ENCODE measurements at regions not wholly inside any gene's neighbourhood (a gene's known extent, or its start where the extent isn't known, plus 50 kb on each side); places are given as distances from the start of the nearest gene placed in this dataset.

DNA sequence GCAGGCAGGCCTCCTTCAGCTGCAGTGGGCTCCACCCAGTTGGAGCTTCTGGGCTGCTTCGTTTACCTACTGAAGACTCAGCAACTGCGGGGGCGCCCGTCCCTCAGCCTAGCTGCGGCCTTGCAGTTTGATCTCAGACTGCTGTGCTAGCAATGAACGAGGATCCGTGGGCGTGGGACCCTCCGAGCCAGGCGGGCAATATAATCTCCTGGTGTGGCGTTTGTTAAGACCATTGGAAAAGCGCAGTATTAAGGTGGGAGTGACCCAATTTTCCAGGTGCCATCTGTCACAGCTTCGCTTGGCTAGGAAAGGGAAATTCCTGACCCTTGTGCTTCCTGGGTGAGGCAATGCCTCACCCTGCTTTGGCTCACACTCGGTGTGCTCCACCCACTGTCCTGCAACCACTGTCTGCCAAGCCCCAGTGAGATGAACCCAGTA, 159.2 kb upstream of the FOXP2 start:
- peak; percentile 9 for DNase-seq (ENCODE audit: low read depth)
- TF ChIP-seq, protein P1, sequence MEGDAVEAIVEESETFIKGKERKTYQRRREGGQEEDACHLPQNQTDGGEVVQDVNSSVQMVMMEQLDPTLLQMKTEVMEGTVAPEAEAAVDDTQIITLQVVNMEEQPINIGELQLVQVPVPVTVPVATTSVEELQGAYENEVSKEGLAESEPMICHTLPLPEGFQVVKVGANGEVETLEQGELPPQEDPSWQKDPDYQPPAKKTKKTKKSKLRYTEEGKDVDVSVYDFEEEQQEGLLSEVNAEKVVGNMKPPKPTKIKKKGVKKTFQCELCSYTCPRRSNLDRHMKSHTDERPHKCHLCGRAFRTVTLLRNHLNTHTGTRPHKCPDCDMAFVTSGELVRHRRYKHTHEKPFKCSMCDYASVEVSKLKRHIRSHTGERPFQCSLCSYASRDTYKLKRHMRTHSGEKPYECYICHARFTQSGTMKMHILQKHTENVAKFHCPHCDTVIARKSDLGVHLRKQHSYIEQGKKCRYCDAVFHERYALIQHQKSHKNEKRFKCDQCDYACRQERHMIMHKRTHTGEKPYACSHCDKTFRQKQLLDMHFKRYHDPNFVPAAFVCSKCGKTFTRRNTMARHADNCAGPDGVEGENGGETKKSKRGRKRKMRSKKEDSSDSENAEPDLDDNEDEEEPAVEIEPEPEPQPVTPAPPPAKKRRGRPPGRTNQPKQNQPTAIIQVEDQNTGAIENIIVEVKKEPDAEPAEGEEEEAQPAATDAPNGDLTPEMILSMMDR (IDR thresholded peaks at IDR 0.05; ENCODE audit: insufficient read depth, low read depth, low read length, missing control alignments), result no peak
- H3K4me3 ChIP-seq (ENCODE audit: low read depth, low read length), result no peak overlapping the region

DNA sequence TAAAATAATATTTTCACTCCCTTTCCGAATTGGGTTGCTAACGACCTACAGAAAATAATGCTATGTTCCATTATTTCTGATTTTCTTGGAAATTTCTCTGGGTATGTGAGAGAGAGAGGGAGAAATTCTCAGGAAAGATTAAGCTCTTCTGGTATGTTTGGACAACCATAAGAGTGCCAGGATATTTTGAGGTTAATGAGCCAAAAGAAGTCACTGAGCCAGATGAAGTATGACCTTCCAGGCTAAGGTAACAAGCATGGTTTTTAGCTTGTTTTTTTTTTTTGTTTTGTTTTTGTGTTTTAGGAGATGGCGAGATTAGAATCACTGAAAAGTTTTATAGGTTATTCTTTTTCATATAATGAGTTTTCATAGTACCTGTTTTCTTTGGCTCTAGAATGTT, 171.0 kb upstream of the FOXP2 start:
- TF ChIP-seq, protein P1 (IDR thresholded peaks at IDR 0.05; ENCODE audit: insufficient read depth, low read depth, low read length, missing control alignments), result no peak
- H3K4me3 ChIP-seq (ENCODE audit: low read depth, low read length), result no peak overlapping the region
- DNase-seq (ENCODE audit: low read depth), result no peak

DNA sequence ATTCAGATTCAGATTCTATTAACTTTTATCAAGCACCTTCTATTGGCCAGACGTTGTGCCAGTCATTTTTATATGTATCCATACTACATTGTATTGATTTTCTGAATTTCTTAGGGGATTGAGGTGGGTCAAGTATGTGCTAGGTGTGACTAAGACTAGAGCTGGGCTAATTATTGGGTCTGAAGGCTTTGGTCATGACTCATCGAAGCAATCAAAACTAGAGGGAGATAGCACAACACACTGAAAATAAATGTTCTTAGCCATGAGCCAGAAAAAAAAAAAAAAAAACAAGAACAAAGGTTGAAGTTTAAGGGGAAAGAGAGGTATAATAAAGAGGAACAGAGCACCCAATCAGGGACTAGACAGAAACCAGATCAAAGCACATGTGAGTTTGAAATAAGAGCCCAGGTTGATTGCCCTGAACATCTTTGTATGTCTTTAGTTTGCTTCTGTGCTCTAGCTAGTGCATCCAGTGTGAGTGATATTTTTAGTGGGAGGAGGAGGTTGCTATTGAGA, 171.6 kb upstream of the FOXP2 start:
- DNase-seq (ENCODE audit: low read depth), result no peak
- TF ChIP-seq, protein P1 (IDR thresholded peaks at IDR 0.05; ENCODE audit: insufficient read depth, low read depth, low read length, missing control alignments), result no peak
- no peak overlapping the region for H3K4me3 ChIP-seq (ENCODE audit: low read depth, low read length)

DNA sequence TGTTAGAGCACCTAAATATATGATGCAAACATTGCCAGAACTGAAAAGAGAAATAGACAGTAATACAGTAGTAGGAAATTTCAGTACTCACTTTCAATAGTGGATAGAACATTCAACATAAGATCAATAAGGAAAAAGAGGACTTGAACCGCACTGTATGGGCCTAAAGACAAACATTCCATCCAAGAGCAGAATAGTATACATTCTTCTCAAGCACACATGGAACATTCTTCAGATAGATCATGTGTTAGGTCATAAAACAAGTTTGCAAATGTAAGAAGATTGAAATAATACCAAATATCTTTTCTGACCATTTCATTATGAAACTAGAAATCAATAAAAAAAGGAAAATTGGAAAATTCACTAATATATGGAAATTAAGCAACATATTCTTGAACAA, 185.4 kb upstream of the FOXP2 start:
- no peak overlapping the region for H3K4me3 ChIP-seq (ENCODE audit: low read depth, low read length)

DNA sequence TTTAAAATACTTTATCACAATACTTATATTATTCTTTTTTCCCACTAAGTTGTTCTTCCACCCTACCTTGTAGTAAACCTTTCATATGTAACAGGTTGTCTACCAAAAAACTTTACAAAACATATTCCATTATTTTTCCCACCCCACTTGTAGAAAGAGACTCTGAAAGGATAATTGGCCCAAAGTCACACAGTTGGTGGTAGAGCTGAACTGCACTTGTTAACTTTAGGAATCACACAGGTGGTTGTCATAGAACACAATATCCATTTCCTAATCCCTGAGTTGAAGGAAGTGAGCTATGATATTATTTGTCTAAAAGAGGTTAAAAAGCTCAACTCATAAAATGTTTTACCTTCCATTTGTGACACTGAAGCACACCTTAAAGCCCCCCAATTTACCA, 188.8 kb upstream of the FOXP2 start:
- TF ChIP-seq, protein P1 (IDR thresholded peaks at IDR 0.05; ENCODE audit: insufficient read depth, low read depth, low read length, missing control alignments), result no peak
- H3K4me3 ChIP-seq (ENCODE audit: low read depth, low read length), result no peak overlapping the region
- DNase-seq (ENCODE audit: low read depth), result no peak

More for the DNA sequence above, 185.4 kb upstream of the FOXP2 start:
- no peak for DNase-seq (ENCODE audit: low read depth)
- TF ChIP-seq, protein P1 (IDR thresholded peaks at IDR 0.05; ENCODE audit: insufficient read depth, low read depth, low read length, missing control alignments), result no peak

DNA sequence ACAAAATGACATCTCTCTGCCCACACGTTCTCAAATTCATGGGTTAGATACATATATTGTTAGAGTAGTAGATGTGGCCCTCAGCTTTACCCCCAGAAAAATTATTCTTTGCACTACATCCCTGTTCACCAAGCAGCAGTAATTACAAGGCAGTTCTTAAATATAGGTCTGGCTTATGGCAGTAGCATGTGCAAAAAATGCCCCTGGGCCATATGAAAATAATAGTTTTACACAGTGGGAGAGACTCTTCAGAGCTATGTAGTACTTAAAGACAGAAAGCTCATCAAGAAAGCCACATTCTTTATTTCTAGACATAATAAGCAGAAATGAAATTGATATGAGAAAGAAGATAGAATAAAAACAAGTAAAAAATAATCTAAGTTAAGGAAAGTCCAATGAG, 196.3 kb upstream of the FOXP2 start:
- H3K4me3 ChIP-seq (ENCODE audit: low read depth, low read length), result no peak overlapping the region
- TF ChIP-seq, protein P1 (IDR thresholded peaks at IDR 0.05; ENCODE audit: insufficient read depth, low read depth, low read length, missing control alignments), result no peak
- no peak for DNase-seq (ENCODE audit: low read depth)

All from GM12865 (cell line).